Fibroblast of the conjunctiva (primary cell): ENCODE measurements at regions not wholly inside any gene's neighbourhood (a gene's known extent, or its start where the extent isn't known, plus 50 kb on each side); places are given as distances from the start of the nearest gene placed in this dataset.
"Not testable (repeated sequence)": the region's sequence is repeated elsewhere in the genome, so short reads cannot be mapped to it uniquely, and the experiment has no call there.

ENCODE experiments used
- DNase-seq: peaks from one replicate; pipeline ENCODE4 v3.0.0-alpha.2; 2010; ENCODE audit warnings: low read depth

GRCh38 chr5:160479220-160479619 is 57.6 kb downstream of the PTTG1 start:
- no peak for DNase-seq

- DNase-seq, result peak; percentile 27
Observed at GRCh38 chr5:160479926-160480325, 58.3 kb downstream of the PTTG1 start.

GRCh38 chr5:160480652-160481051 is 59.0 kb downstream of the PTTG1 start:
- DNase-seq, result no peak

GRCh38 chr5:160484678-160485077 is 63.0 kb downstream of the PTTG1 start:
- DNase-seq, result no peak

GRCh38 chr5:160485364-160485969 is 63.8 kb downstream of the PTTG1 start:
- no peak for DNase-seq

GRCh38 chr5:160486573-160486972 is 64.9 kb downstream of the PTTG1 start:
- DNase-seq, result no peak

GRCh38 chr5:160488394-160489325 is 67.0 kb downstream of the PTTG1 start:
- DNase-seq, result no peak

GRCh38 chr5:160491438-160491837 is 69.8 kb downstream of the PTTG1 start:
- no peak for DNase-seq

- DNase-seq, result no peak
Observed at GRCh38 chr5:160492565-160492964, 70.9 kb downstream of the PTTG1 start.

GRCh38 chr5:160493806-160494338 is 72.2 kb downstream of the PTTG1 start:
- DNase-seq, result no peak

- no peak for DNase-seq
Observed at GRCh38 chr5:160494451-160494850, 72.8 kb downstream of the PTTG1 start.

- no peak for DNase-seq
Observed at GRCh38 chr5:160496334-160496733, 74.7 kb downstream of the PTTG1 start.

GRCh38 chr5:160496784-160497183 is 75.1 kb downstream of the PTTG1 start:
- no peak for DNase-seq

GRCh38 chr5:160497878-160498277 is 76.2 kb downstream of the PTTG1 start:
- no peak for DNase-seq

- DNase-seq, result not testable (repeated sequence)
Observed at GRCh38 chr5:160498441-160499043, 76.9 kb downstream of the PTTG1 start.

GRCh38 chr5:160500786-160501779 is 79.4 kb downstream of the PTTG1 start:
- DNase-seq, result no peak

GRCh38 chr5:160504906-160505305 is 83.3 kb downstream of the PTTG1 start:
- DNase-seq, result no peak

GRCh38 chr5:160506006-160507004 is 84.7 kb downstream of the PTTG1 start:
- DNase-seq, result no peak

- DNase-seq, result no peak
Observed at GRCh38 chr5:160507221-160507721, 85.6 kb downstream of the PTTG1 start.

- DNase-seq, result peak; percentile 69
Observed at GRCh38 chr5:160508780-160509361, 87.2 kb downstream of the PTTG1 start.
